ENCODE measurements at regions not wholly inside any gene's neighbourhood (a gene's known extent, or its start where the extent isn't known, plus 50 kb on each side); places are given as distances from the start of the nearest gene placed in this dataset.

- no peak for TF ChIP-seq SP1 (IDR thresholded peaks at IDR 0.05)
- no peak for TF ChIP-seq SP1 (CRISPR knock-in tag; IDR thresholded peaks at IDR 0.05)
- TF ChIP-seq SRSF1 (optimal IDR thresholded peaks at IDR 0.05; ENCODE audit: low read depth, low read length), result no peak
- no peak for TF ChIP-seq ZC3H4 (CRISPR knock-in tag; IDR thresholded peaks at IDR 0.05; ENCODE audit: borderline replicate concordance)
- TF ChIP-seq CTCF (CRISPR knock-in tag; IDR thresholded peaks at IDR 0.05), result no peak
- TF ChIP-seq ETV6 (CRISPR knock-in tag; conservative IDR thresholded peaks at IDR 0.05), result no peak
- TF ChIP-seq ZNF17 (CRISPR knock-in tag; IDR thresholded peaks at IDR 0.05), result no peak
Measured at GRCh38 chr6:87897663-87898062, 150.0 kb upstream of the SPACA1 start.
